PC-9 (cell line): ENCODE measurements at regions not wholly inside any gene's neighbourhood (a gene's known extent, or its start where the extent isn't known, plus 50 kb on each side); places are given as distances from the start of the nearest gene placed in this dataset.

Experiments
- CTCF ChIP-seq: fragments of 200-600 bp; sonication (generic); conservative IDR thresholded peaks from 2 replicates; pipeline ENCODE4 v1.6.1; 2017; ENCODE audit warnings: mixed run types, antibody characterized with exemption, mild to moderate bottlenecking, moderate library complexity
- EZH2 ChIP-seq: fragments of 200-600 bp; sonication (generic); IDR thresholded peaks from 2 replicates; pipeline ENCODE4 v1.8.0; 2017; ENCODE audit warnings: antibody characterized with exemption, low read depth

GRCh38 chr5:44622331-44622730 is 186.4 kb upstream of the MRPS30 start:
- TF ChIP-seq CTCF (no peak), EZH2 (no peak)
